Immature natural killer cell (primary cell): ENCODE measurements at regions not wholly inside any gene's neighbourhood (a gene's known extent, or its start where the extent isn't known, plus 50 kb on each side); places are given as distances from the start of the nearest gene placed in this dataset.
"Not testable (repeated sequence)": the region's sequence is repeated elsewhere in the genome, so short reads cannot be mapped to it uniquely, and the experiment has no call there.

Source experiments
- DNase-seq, 3 donors: peaks; one replicate each; pipeline ENCODE4 v3.0.0; 2022; ENCODE audit warnings: mixed read lengths in 1 of 3
- H3K27ac Mint-ChIP-seq, 6 donors: one replicate each; pipeline ENCODE4 v1.8.0; 2020; ENCODE audit warnings: mixed read lengths in 6 of 6, mild to moderate bottlenecking in 5 of 6, inconsistent platforms in 4 of 6, moderate library complexity in 3 of 6
- H3K27me3 Mint-ChIP-seq, 3 donors: one replicate each; pipeline ENCODE4 v1.8.0; 2020 to 2021; ENCODE audit warnings: low read depth in 3 of 3, mild to moderate bottlenecking in 3 of 3, mixed read lengths in 3 of 3, moderate library complexity in 3 of 3, inconsistent platforms in 1 of 3
- H3K36me3 Mint-ChIP-seq, 3 donors: one replicate each; pipeline ENCODE4 v1.8.0; 2020; ENCODE audit warnings: mixed read lengths in 3 of 3, inconsistent platforms in 2 of 3, mild to moderate bottlenecking in 2 of 3
- H3K4me1 Mint-ChIP-seq, 2 donors: one replicate each; pipeline ENCODE4 v1.8.0; 2020; ENCODE audit warnings: inconsistent platforms in 2 of 2, mild to moderate bottlenecking in 2 of 2, mixed read lengths in 2 of 2, moderate library complexity in 1 of 2
- H3K4me3 Mint-ChIP-seq, 5 donors: one replicate each; pipeline ENCODE4 v1.8.0; 2020; ENCODE audit warnings: mild to moderate bottlenecking in 5 of 5, mixed read lengths in 5 of 5, inconsistent platforms in 3 of 5, moderate library complexity in 3 of 5
- H3K9me3 Mint-ChIP-seq, 6 donors: one replicate each; pipeline ENCODE4 v1.8.0; 2020; ENCODE audit warnings: mild to moderate bottlenecking in 6 of 6, mixed read lengths in 6 of 6, inconsistent platforms in 4 of 6, moderate library complexity in 3 of 6

DNA sequence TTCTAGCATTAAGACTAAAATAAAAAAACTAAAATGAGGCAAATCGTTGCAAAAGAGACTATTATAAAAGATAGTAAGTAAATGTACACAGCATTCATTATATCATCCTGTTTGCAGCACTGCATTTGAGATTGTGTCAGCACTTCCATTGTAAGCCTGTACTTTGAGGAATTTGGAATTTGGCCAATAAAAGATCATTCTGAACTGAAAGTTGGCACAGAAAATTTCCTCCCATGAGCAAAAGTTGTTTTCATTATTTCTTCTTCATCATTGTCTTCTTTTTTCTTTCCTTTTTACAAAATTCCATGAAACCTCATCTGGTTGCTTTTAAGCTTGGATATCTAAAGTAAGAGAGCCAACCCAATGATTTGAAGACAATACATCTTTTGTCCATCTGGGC, 199.3 kb upstream of the ADAMTSL1 start:
- H3K9me3 Mint-ChIP-seq, result peaks cover 4 to 34% (median 13%) of the 10 kb centered on the region in 6 donors
- no peaks in the 10 kb centered on the region for H3K4me1 Mint-ChIP-seq
- H3K36me3 Mint-ChIP-seq, result peaks cover 0 to 3% (median 0%) of the 10 kb centered on the region in 3 donors
- DNase-seq, result no peak
- H3K27me3 Mint-ChIP-seq, result peaks cover 0 to 2% (median 0%) of the 10 kb centered on the region in 3 donors
- H3K27ac Mint-ChIP-seq, result no peak overlapping the region
- H3K4me3 Mint-ChIP-seq, result no peak overlapping the region

GRCh38 chr9:18275313-18275990, 198.5 kb upstream of the ADAMTSL1 start:
- Mint-ChIP-seq H3K27ac (no peak overlapping the region), H3K4me3 (no peak overlapping the region), H3K9me3 (peaks cover 4 to 33% (median 13%) of the 10 kb centered on the region in 6 donors), H3K36me3 (peaks cover 0 to 3% (median 0%) of the 10 kb centered on the region in 3 donors), H3K27me3 (peaks cover 0 to 2% (median 0%) of the 10 kb centered on the region in 3 donors), H3K4me1 (no peaks in the 10 kb centered on the region)
- no peak for DNase-seq

- Mint-ChIP-seq H3K9me3 (peaks cover 4 to 17% (median 5%) of the 10 kb centered on the region in 6 donors), H3K36me3 (no peaks in the 10 kb centered on the region), H3K4me3 (no peak overlapping the region)
These were observed 192.7 kb upstream of the ADAMTSL1 start for GRCh38 chr9:18281291-18281690.

DNA sequence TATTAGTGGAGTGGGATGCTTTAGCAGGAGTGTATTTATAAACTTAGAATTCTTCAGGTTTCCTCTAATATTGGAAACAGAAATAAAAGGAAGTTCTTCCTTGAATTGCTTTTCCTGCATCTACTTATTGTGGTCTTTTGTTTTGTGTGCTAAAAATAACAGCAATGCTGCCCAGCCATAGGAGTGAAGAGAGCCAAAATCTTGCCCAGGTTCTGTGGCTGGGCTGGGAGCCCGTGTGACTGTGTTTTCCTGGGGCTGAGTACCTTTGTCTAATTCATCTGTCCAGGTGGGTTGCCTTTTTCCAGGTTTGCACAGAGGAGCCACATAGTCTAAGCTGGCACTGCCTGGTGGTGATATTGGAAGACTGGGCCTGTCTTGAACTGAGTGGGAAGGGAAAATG, 179.7 kb upstream of the ADAMTSL1 start:
- Mint-ChIP-seq H3K27me3 (no peaks in the 10 kb centered on the region), H3K36me3 (no peaks in the 10 kb centered on the region), H3K4me3 (no peak overlapping the region), H3K4me1 (no peaks in the 10 kb centered on the region), H3K27ac (no peak overlapping the region), H3K9me3 (peaks cover 0 to 2% (median 0%) of the 10 kb centered on the region in 6 donors)
- DNase-seq, result no peak

More at GRCh38 chr9:18281291-18281690, 192.7 kb upstream of the ADAMTSL1 start:
- no peak for DNase-seq
- no peaks in the 10 kb centered on the region for H3K4me1 Mint-ChIP-seq
- no peaks in the 10 kb centered on the region for H3K27me3 Mint-ChIP-seq
- no peak overlapping the region for H3K27ac Mint-ChIP-seq

DNA sequence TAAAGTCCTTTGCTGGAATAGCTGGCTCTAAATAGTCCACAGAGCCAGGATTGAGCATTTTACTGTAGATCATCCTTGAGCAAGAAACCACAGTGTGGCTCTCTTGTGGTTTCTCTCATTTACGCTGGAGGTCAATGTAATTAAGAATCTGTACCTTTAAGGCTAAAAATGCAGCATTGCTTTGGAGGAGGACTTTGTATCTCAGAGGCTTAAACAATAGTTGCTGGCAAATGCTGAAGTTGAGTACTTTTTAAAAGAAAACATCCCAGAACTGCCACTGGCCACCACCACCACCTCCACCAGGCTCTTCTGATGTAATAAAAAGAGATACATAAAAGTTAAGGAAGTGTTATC, 177.3 kb upstream of the ADAMTSL1 start:
- DNase-seq, result no peak
- no peaks in the 10 kb centered on the region for H3K27me3 Mint-ChIP-seq
- H3K9me3 Mint-ChIP-seq, result peaks cover 0 to 2% (median 0%) of the 10 kb centered on the region in 6 donors
- H3K36me3 Mint-ChIP-seq, result no peaks in the 10 kb centered on the region
- H3K4me1 Mint-ChIP-seq, result no peaks in the 10 kb centered on the region
- H3K27ac Mint-ChIP-seq, result no peak overlapping the region
- H3K4me3 Mint-ChIP-seq, result no peak overlapping the region

- H3K27ac Mint-ChIP-seq, result no peak overlapping the region
- no peak for DNase-seq
- no peaks in the 10 kb centered on the region for H3K36me3 Mint-ChIP-seq
- H3K4me1 Mint-ChIP-seq, result no peaks in the 10 kb centered on the region
- H3K9me3 Mint-ChIP-seq, result peaks cover 0 to 2% (median 0%) of the 10 kb centered on the region in 6 donors
- H3K4me3 Mint-ChIP-seq, result no peak overlapping the region
- H3K27me3 Mint-ChIP-seq, result no peaks in the 10 kb centered on the region
These were observed 176.7 kb upstream of the ADAMTSL1 start for GRCh38 chr9:18297056-18297841.

DNA sequence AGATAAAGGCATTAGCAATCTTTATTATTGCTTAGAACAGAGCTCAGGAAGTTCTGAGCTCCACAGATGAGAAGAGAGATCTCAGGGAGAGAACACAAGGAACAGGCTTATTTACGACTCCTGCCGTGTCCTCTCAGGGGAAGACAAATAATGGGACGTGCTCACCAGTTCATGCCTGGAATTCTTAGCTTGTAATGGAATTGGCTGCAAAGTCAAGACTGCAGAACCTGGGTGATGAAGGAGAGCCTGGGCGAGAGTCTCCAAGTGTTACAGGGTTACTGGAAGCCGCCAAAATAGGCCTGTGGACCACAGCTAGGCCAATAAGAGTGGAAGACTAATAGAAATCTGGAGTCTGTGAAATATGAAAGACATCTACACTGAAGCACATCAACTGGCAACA, 174.5 kb upstream of the ADAMTSL1 start:
- Mint-ChIP-seq H3K36me3 (no peaks in the 10 kb centered on the region), H3K27ac (no peak overlapping the region), H3K27me3 (no peaks in the 10 kb centered on the region), H3K9me3 (peaks cover 0 to 3% (median under 1%) of the 10 kb centered on the region in 6 donors), H3K4me1 (no peaks in the 10 kb centered on the region), H3K4me3 (no peak overlapping the region)
- no peak for DNase-seq

DNA sequence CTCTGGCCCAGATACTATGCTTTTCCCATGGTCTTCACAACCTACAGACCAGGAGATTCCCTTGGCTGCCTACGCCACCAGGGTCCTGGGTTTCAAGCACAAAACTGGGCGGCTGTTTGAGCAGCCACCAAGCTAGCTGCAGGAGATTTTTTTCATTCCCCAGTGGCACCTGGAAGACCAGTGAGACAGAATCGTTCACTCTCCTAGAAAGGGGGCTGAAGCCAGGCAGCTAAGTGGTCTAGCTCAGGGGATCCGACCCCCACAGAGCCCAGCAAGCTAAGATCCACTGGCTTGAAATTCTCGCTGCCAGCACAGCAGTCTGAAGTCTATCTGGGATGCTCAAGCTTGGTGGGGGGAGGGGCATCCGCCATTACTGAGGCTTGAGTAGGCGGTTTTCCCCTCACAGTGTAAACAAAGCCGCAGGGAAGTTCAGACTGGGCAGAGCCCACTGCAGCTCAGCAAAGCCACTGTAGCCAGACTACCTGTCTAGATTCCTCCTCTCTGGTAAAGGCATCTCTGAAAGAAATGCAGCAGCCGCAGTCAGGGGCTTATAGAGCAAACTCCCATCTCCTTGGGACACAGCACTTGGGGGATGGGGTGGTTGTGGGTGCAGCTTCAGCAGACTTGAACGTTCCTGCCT, 168.7 kb upstream of the ADAMTSL1 start:
- H3K9me3 Mint-ChIP-seq, result peaks cover 0 to 16% (median 8%) of the 10 kb centered on the region in 6 donors
- H3K27ac Mint-ChIP-seq, H3K36me3 Mint-ChIP-seq, H3K4me3 Mint-ChIP-seq, DNase-seq, H3K4me1 Mint-ChIP-seq, H3K27me3 Mint-ChIP-seq: not testable (repeated sequence)

GRCh38 chr9:18314316-18314715, 159.6 kb upstream of the ADAMTSL1 start:
- H3K4me1 Mint-ChIP-seq, result no peaks in the 10 kb centered on the region
- H3K36me3 Mint-ChIP-seq, result no peaks in the 10 kb centered on the region

GRCh38 chr9:18317896-18318295, 156.1 kb upstream of the ADAMTSL1 start:
- Mint-ChIP-seq H3K4me1 (no peaks in the 10 kb centered on the region), H3K36me3 (no peaks in the 10 kb centered on the region), H3K4me3 (no peak overlapping the region), H3K27me3 (peaks cover 0 to 1% (median 0%) of the 10 kb centered on the region in 3 donors), H3K27ac (no peak overlapping the region), H3K9me3 (peaks cover 1 to 23% (median 12%) of the 10 kb centered on the region in 6 donors)
- DNase-seq, result no peak

More at GRCh38 chr9:18314316-18314715, 159.6 kb upstream of the ADAMTSL1 start:
- Mint-ChIP-seq H3K27ac (no peak overlapping the region), H3K4me3 (no peak overlapping the region), H3K27me3 (peaks cover 0 to 2% (median 0%) of the 10 kb centered on the region in 3 donors), H3K9me3 (peaks cover 4 to 23% (median 10%) of the 10 kb centered on the region in 6 donors)
- no peak for DNase-seq

DNA sequence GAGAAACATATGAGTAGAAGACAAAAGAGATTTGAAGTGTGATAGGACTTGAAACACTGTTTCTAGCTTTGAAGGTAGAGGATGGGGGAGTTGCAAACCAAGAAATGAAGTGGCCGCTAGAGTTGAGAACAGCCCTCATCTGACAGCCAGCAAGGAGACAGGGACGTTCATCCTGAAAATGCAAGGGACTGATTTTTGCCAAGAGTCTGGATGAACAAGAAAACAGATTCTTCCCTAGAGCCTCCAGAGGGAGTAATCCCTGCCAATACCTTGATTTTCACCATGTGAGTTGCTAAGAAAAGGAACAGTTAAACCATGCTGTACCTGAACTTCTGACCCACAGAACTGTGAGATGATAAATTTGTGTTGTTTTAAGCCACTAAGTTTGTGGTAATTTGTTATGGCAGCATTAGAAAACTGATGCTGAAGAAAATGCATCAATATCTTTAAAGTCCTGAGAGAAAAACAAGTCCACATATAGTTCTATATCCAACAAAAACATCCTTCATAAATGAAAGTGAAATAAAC, 154.0 kb upstream of the ADAMTSL1 start:
- Mint-ChIP-seq H3K4me3 (no peak overlapping the region), H3K9me3 (peaks cover 0 to 14% (median 6%) of the 10 kb centered on the region in 6 donors), H3K27ac (no peak overlapping the region), H3K36me3 (no peaks in the 10 kb centered on the region), H3K4me1 (no peaks in the 10 kb centered on the region), H3K27me3 (peaks cover 0 to 1% (median 0%) of the 10 kb centered on the region in 3 donors)
- no peak for DNase-seq

DNA sequence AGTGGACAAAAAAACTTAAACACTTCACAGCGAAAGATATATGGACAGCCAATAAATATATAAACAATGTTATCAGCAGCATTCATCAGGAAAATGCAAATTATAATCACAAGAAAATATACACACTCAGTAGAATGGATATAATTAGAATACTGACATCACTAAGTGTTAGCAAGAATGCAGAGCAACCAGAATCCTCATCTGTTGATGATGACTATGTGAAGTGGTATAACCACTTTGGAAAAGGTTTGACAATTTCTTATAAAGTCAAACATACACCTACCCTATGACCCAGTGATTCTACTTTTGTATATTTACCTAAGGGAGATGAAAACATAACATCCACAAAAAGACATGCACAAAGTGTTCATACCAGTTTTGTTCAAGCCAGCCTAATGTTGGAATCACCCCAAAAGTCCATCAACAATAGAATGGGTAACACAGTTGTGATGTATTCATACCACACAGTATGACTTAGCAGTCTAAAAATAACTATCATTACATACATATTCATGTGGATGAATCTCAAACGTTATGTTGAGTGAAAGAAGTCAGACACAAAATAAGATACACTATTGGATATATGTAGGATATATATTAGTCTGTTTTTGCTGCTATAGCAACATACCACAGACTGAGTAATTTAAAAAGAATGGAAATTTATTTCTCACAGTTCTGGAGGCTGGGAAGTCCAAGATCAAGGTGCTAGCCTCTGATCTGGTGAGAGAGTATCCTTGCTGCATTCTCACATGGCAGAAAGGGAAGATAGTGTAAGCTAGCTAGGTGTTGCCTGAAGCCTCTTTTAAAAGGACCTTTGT, 148.8 kb upstream of the ADAMTSL1 start:
- Mint-ChIP-seq H3K4me3 (no peak overlapping the region), H3K36me3 (no peaks in the 10 kb centered on the region), H3K9me3 (peaks cover 0 to 8% (median 3%) of the 10 kb centered on the region in 6 donors), H3K4me1 (no peaks in the 10 kb centered on the region), H3K27ac (no peak overlapping the region), H3K27me3 (no peaks in the 10 kb centered on the region)
- DNase-seq, result no peak

DNA sequence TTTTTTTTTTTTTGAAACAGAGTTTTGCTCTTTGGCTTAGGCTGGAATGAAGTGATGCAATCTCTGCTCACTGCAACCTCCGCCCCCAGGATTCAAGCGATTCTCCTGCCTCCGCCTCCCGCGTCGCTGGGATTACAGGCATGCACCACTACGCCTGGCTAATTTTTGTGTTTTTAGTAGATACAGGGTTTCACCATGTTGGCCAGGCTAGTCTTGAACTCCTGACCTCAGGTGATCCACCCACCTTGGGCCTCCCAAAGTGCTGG, 148.3 kb upstream of the ADAMTSL1 start:
- H3K4me3 Mint-ChIP-seq, H3K36me3 Mint-ChIP-seq, H3K9me3 Mint-ChIP-seq, DNase-seq, H3K27me3 Mint-ChIP-seq, H3K27ac Mint-ChIP-seq, H3K4me1 Mint-ChIP-seq: not testable (repeated sequence)
